SK-N-MC (cell line): ENCODE measurements at regions not wholly inside any gene's neighbourhood (a gene's known extent, or its start where the extent isn't known, plus 50 kb on each side); places are given as distances from the start of the nearest gene placed in this dataset.

Experiments
- DNase-seq: peaks from one replicate; pipeline ENCODE4 v3.0.0-alpha.2; 2011; ENCODE audit warnings: low read depth, low spot score
- H3K27ac ChIP-seq: fragments of 200-600 bp; sonication (generic); 2 replicates; pipeline ENCODE4 v1.5.1; 2016; ENCODE audit warnings: mixed run types
- H3K36me3 ChIP-seq: fragments of 200-600 bp; sonication (generic); 2 replicates; pipeline ENCODE4 v1.6.1; 2017; ENCODE audit warnings: antibody characterized with exemption, low read length, mixed read lengths; ENCODE audit not compliant: insufficient read depth
- H3K4me3 ChIP-seq: fragments of 200-600 bp; sonication (generic); 2 replicates; pipeline ENCODE4 v1.5.1; 2016
- H3K9ac ChIP-seq: fragments of 200-600 bp; sonication (generic); 2 replicates; pipeline ENCODE4 v1.8.0; 2017; ENCODE audit warnings: mixed run types, mixed read lengths; ENCODE audit not compliant: insufficient read length
- H3K9me3 ChIP-seq: fragments of 200-600 bp; sonication (generic); 2 replicates; pipeline ENCODE4 v1.6.1; 2017; ENCODE audit warnings: low read depth, mild to moderate bottlenecking, antibody characterized with exemption, low read length, moderate library complexity, mixed read lengths
- EZH2 ChIP-seq: fragments of 200-600 bp; sonication (generic); IDR thresholded peaks from one replicate; pipeline ENCODE4 v1.6.1; 2017; ENCODE audit warnings: antibody characterized with exemption
- FOXP2 ChIP-seq: optimal IDR thresholded peaks from 2 replicates; pipeline ENCODE3; 2011; ENCODE audit warnings: mild to moderate bottlenecking, moderate library complexity; ENCODE audit not compliant: insufficient read depth; ENCODE audit errors: extremely low read length, control extremely low read depth
- POLR2AphosphoS5 ChIP-seq: IDR thresholded peaks from 2 replicates; pipeline ENCODE4 v1.6.1; 2012; ENCODE audit warnings: mild to moderate bottlenecking, low read depth, low read length, borderline replicate concordance

- Histone ChIP-seq H3K9ac (no peak overlapping the region), H3K9me3 (no peaks in the 10 kb centered on the region), H3K36me3 (no peaks in the 10 kb centered on the region), H3K4me3 (no peak overlapping the region), H3K27ac (no peak overlapping the region)
- no peak for TF ChIP-seq EZH2
- TF ChIP-seq FOXP2, result no peak
- TF ChIP-seq POLR2AphosphoS5, result no peak
- no peak for DNase-seq
Observed at GRCh38 chr14:98840091-98840490, 431.9 kb downstream of the BCL11B start.

DNA sequence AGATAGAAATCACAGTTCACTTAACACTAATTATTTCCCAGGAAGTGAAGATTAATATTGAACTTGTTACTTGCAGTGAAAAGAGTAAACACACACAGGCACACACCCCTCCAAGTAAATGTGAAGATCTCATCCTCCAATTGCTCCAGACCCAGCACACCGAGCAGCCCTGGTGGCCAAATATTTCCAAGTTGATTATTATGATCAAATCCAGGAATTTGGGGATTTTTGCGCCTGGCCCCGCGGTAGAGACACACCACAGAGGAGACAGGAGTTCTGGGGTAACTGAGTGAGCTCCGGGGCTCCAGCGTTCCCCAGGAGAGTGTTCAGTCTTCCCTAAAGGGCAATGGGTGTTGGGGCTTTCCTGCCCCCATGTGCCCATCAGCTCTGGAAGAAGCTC is 431.5 kb downstream of the BCL11B start:
- no peak for DNase-seq
- H3K36me3 ChIP-seq, result no peaks in the 10 kb centered on the region
- no peak overlapping the region for H3K4me3 ChIP-seq
- no peak overlapping the region for H3K27ac ChIP-seq
- H3K9me3 ChIP-seq, result no peaks in the 10 kb centered on the region
- H3K9ac ChIP-seq, result no peak overlapping the region
- TF ChIP-seq EZH2, result no peak

GRCh38 chr14:98844456-98844855 is 427.5 kb downstream of the BCL11B start:
- TF ChIP-seq FOXP2 (no peak), EZH2 (no peak), POLR2AphosphoS5 (no peak)
- H3K36me3 ChIP-seq, result no peaks in the 10 kb centered on the region
- no peaks in the 10 kb centered on the region for H3K9me3 ChIP-seq
- H3K27ac ChIP-seq, result no peak overlapping the region
- no peak overlapping the region for H3K9ac ChIP-seq
- no peak for DNase-seq
- no peak overlapping the region for H3K4me3 ChIP-seq

DNA sequence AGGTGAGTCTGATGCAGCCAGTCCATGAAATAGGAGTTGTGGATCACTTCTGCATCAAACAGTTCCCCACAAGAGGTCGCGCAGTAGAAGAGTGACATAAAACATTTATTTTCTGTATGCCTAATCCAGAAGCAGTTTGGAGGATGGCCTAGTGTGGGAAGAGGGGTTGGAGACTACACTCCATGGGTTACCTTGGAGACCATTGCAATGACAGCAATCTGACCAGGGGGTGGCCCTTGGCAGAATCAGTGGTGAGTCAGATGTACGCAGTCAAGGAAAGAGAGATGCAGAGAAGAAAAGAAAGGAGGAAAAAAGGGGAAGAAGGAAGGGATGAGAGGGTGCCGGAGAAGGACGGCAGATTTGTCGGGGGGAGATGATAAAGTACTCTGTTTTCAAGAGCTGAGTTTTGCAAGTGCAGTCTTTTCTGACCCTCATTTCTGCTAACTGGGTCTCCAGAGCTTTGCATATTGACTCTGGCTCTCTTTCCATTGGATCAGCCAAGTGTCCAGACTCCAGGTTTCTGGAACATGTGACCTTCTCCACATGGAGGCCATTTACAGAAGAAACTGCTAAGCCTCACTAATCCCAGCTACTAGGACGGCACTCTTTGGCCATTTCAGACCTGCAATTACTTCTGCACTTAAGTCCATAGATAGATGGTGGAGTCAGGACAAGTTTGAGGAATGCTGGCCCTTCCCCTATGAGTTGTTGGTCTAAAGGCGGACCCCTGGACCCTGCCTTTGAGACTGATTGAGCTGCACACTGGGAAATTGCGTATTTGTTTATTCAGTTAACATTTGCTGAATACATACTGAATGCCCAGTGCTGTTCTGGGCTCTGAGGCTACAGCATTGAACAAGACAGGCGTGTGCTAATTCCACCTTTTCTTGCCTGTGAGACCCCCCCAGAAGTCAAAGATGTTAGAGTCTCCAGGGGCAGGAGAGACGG is 424.2 kb downstream of the BCL11B start:
- H3K9me3 ChIP-seq, result no peaks in the 10 kb centered on the region
- no peak overlapping the region for H3K4me3 ChIP-seq
- no peak overlapping the region for H3K27ac ChIP-seq
- no peak for TF ChIP-seq FOXP2
- no peak for TF ChIP-seq POLR2AphosphoS5
- TF ChIP-seq EZH2, result no peak
- no peaks in the 10 kb centered on the region for H3K36me3 ChIP-seq
- DNase-seq, result no peak
- H3K9ac ChIP-seq, result no peak overlapping the region

DNA sequence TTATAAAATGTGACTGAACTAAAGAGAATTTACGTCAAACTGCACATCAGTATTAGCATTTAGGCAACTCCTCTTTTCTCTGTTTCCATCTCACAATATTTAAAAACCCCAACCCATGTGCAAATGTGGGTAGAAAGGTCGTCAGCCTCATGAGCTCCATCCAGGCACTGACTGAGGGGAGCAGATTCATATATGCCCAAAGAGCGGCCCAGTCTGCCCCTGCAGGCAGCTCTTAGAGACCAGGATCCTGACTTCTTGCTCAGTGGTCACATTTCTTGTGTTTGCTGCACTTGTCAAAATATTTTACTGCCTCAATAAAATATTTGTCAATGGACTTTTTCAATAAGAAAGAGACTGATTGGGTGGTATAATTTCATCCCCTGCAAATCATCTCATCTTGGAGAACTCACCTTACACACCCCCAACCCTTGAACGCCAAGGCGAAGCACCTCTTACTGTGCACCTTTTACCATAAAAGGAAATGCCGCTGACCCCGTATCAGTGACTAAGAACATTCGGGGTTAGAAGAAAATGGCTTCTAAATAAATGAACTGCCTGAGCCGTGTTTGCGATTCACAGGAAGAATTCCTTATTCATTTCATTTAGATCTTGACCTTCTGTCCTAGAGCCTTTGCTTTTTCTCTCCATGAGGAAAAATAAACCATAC is 418.8 kb downstream of the BCL11B start:
- Histone ChIP-seq H3K36me3 (no peaks in the 10 kb centered on the region), H3K9me3 (no peaks in the 10 kb centered on the region), H3K4me3 (no peak overlapping the region), H3K27ac (no peak overlapping the region), H3K9ac (no peak overlapping the region)
- TF ChIP-seq EZH2, result no peak
- TF ChIP-seq POLR2AphosphoS5, result no peak
- TF ChIP-seq FOXP2, result no peak
- no peak for DNase-seq

- no peaks in the 10 kb centered on the region for H3K36me3 ChIP-seq
- TF ChIP-seq POLR2AphosphoS5, result no peak
- no peak for TF ChIP-seq FOXP2
- TF ChIP-seq EZH2, result no peak
- H3K9me3 ChIP-seq, result no peaks in the 10 kb centered on the region
- H3K27ac ChIP-seq, result no peak overlapping the region
- no peak for DNase-seq
- H3K9ac ChIP-seq, result no peak overlapping the region
- no peak overlapping the region for H3K4me3 ChIP-seq
Observed at GRCh38 chr14:98855926-98856715, 415.9 kb downstream of the BCL11B start.

DNA sequence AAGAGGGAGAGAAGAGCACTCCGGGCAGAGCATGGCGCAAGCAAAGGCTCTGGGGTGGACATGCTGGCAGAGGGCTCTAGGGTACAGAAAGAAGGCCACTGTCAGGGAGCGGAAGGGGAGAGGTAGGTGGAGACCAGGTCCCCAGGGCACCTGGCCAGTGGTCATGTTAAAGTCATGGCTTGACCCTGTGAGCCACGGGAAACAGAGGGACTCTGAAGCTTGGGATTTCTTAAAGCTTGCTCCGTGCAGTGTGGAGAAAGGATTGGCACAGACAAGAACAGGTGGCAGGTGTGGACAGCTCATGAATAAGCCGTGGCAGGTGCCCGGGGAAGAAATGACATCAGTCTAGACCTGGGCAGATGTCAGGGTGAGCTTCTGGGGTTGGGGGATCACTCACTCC is 413.8 kb downstream of the BCL11B start:
- Histone ChIP-seq H3K4me3 (no peak overlapping the region), H3K9me3 (no peaks in the 10 kb centered on the region), H3K27ac (no peak overlapping the region), H3K36me3 (no peaks in the 10 kb centered on the region), H3K9ac (no peak overlapping the region)
- no peak for DNase-seq
- TF ChIP-seq EZH2 (no peak), FOXP2 (no peak), POLR2AphosphoS5 (no peak)

GRCh38 chr14:98858561-98858960 is 413.4 kb downstream of the BCL11B start:
- H3K27ac ChIP-seq, result no peak overlapping the region
- DNase-seq, result no peak
- no peak overlapping the region for H3K9ac ChIP-seq
- H3K9me3 ChIP-seq, result no peaks in the 10 kb centered on the region
- H3K4me3 ChIP-seq, result no peak overlapping the region
- no peaks in the 10 kb centered on the region for H3K36me3 ChIP-seq
- no peak for TF ChIP-seq EZH2
- TF ChIP-seq FOXP2, result no peak
- TF ChIP-seq POLR2AphosphoS5, result no peak
